NCI-H1436 (cell line): ENCODE measurements at regions not wholly inside any gene's neighbourhood (a gene's known extent, or its start where the extent isn't known, plus 50 kb on each side); places are given as distances from the start of the nearest gene placed in this dataset.

Experiments
- DNase-seq: peaks from one replicate; lab custom pipeline; 2025; lab: John Stamatoyannopoulos, UW

- DNase-seq, result no peak
Measured at GRCh38 chr12:39125566-39125965, 220.2 kb upstream of the CPNE8 start.

- DNase-seq, result no peak
Measured at GRCh38 chr12:39124768-39125167, 219.4 kb upstream of the CPNE8 start.

- no peak for DNase-seq
Measured at GRCh38 chr12:39123580-39124253, 218.3 kb upstream of the CPNE8 start.

GRCh38 chr12:39122562-39123204 lies 217.3 kb upstream of the CPNE8 start:
- DNase-seq, result no peak

- DNase-seq, result no peak
Measured at GRCh38 chr12:39116861-39117260, 211.5 kb upstream of the CPNE8 start.

- no peak for DNase-seq
Measured at GRCh38 chr12:39112064-39112463, 206.7 kb upstream of the CPNE8 start.

GRCh38 chr12:39105111-39105510 lies 199.7 kb upstream of the CPNE8 start:
- no peak for DNase-seq

GRCh38 chr12:39103552-39104165 lies 198.3 kb upstream of the CPNE8 start:
- DNase-seq, result peak; percentile 20

GRCh38 chr12:39102474-39103209 lies 197.3 kb upstream of the CPNE8 start:
- DNase-seq, result no peak

- no peak for DNase-seq
Measured at GRCh38 chr12:39095636-39096330, 190.4 kb upstream of the CPNE8 start.

- no peak for DNase-seq
Measured at GRCh38 chr12:39081910-39082309, 176.5 kb upstream of the CPNE8 start.

- DNase-seq, result no peak
Measured at GRCh38 chr12:39077226-39077625, 171.8 kb upstream of the CPNE8 start.

- no peak for DNase-seq
Measured at GRCh38 chr12:39074063-39074462, 168.7 kb upstream of the CPNE8 start.

GRCh38 chr12:39072658-39073057 lies 167.3 kb upstream of the CPNE8 start:
- no peak for DNase-seq

GRCh38 chr12:39071611-39072010 lies 166.2 kb upstream of the CPNE8 start:
- DNase-seq, result no peak

GRCh38 chr12:39070775-39071174 lies 165.4 kb upstream of the CPNE8 start:
- no peak for DNase-seq

- no peak for DNase-seq
Measured at GRCh38 chr12:39065455-39065854, 160.1 kb upstream of the CPNE8 start.

GRCh38 chr12:39064708-39065107 lies 159.3 kb upstream of the CPNE8 start:
- no peak for DNase-seq

GRCh38 chr12:39062266-39062996 lies 157.0 kb upstream of the CPNE8 start:
- no peak for DNase-seq

GRCh38 chr12:39061576-39061975 lies 156.2 kb upstream of the CPNE8 start:
- DNase-seq, result no peak

- DNase-seq, result no peak
Measured at GRCh38 chr12:39048395-39048794, 143.0 kb upstream of the CPNE8 start.
